IMR-90 (cell line): ENCODE measurements at regions not wholly inside any gene's neighbourhood (a gene's known extent, or its start where the extent isn't known, plus 50 kb on each side); places are given as distances from the start of the nearest gene placed in this dataset.

ENCODE experiments used
- ATAC-seq: fragments of 200-7000 bp; cut with Tn5 transposase; 2 replicates; pipeline ENCODE4 v1.9.1; 2020; ENCODE audit warnings: low read depth, mild to moderate bottlenecking, moderate library complexity
- BruUV-seq: library from RNA; stranded (reverse); fragments of 400-500 nt; replicated peaks from 2 replicates; lab custom pipeline; 2021; lab: Mats Ljungman, UMichigan
- CTCF ChIA-PET: fragments of 300-600 bp; formaldehyde crosslinking; extraction: SDS; loops from one replicate; lab custom pipeline; 2021; ENCODE audit warnings: antibody characterized with exemption; lab: Yijun Ruan, JAX
- POLR2A ChIA-PET: fragments of 300-600 bp; sonication (Branson Sonifier 250); formaldehyde crosslinking; loops from one replicate; lab custom pipeline; 2022; ENCODE audit warnings: antibody characterized with exemption; ENCODE audit not compliant: unreplicated experiment; lab: Charles Lee
- DNase-seq: peaks from one replicate; pipeline ENCODE4 v3.0.0; 2013
- H2AFZ ChIP-seq: replicated peaks from 2 replicates; pipeline ENCODE3; 2013; ENCODE audit warnings: low read length, mild to moderate bottlenecking; ENCODE audit not compliant: poor library complexity
- H2AK5ac ChIP-seq: 2 replicates; pipeline ENCODE4 v1.6.1; 2013; ENCODE audit warnings: low read depth, low read length, inconsistent platforms
- H2AK9ac ChIP-seq: replicated peaks from 2 replicates; pipeline ENCODE3; 2013; ENCODE audit warnings: mild to moderate bottlenecking, low read depth, low read length, moderate library complexity; ENCODE audit not compliant: poor library complexity
- H2BK120ac ChIP-seq: 2 replicates; pipeline ENCODE4 v1.6.1; 2013; ENCODE audit warnings: low read depth, low read length, inconsistent platforms
- H2BK15ac ChIP-seq: 3 replicates; pipeline ENCODE4 v1.6.1; 2013; ENCODE audit warnings: low read depth, low read length, inconsistent platforms
- H2BK20ac ChIP-seq: 2 replicates; pipeline ENCODE4 v1.6.1; 2013; ENCODE audit warnings: low read depth, mild to moderate bottlenecking, inconsistent platforms, low read length, moderate library complexity
- H2BK5ac ChIP-seq: 2 replicates; pipeline ENCODE4 v1.6.1; 2013; ENCODE audit warnings: mild to moderate bottlenecking, low read depth, low read length, inconsistent platforms; ENCODE audit not compliant: poor library complexity, severe bottlenecking
- H3K14ac ChIP-seq: replicated peaks from 2 replicates; pipeline ENCODE4 v1.6.1; 2013; ENCODE audit warnings: low read depth, low read length, inconsistent platforms
- H3K18ac ChIP-seq: 2 replicates; pipeline ENCODE4 v1.6.1; 2013; ENCODE audit warnings: low read depth, low read length, control low read depth
- H3K23ac ChIP-seq: 2 replicates; pipeline ENCODE4 v1.6.1; 2013; ENCODE audit warnings: low read depth, low read length, inconsistent platforms
- H3K27ac ChIP-seq: 2 replicates; pipeline ENCODE4 v1.5.1; 2013; ENCODE audit warnings: mild to moderate bottlenecking, control low read depth, low read length; ENCODE audit not compliant: insufficient read depth
- H3K27me3 ChIP-seq: 2 replicates; pipeline ENCODE4 v1.6.1; 2013; ENCODE audit warnings: low read length; ENCODE audit not compliant: control insufficient read depth, insufficient read depth
- H3K36me3 ChIP-seq: 2 replicates; pipeline ENCODE4 v1.6.1; 2013; ENCODE audit warnings: low read length, mixed read lengths; ENCODE audit not compliant: control insufficient read depth, insufficient read depth
- H3K4ac ChIP-seq: 2 replicates; pipeline ENCODE4 v1.6.1; 2013; ENCODE audit warnings: low read depth, low read length, inconsistent platforms
- H3K4me1 ChIP-seq: 2 replicates; pipeline ENCODE4 v1.6.1; 2013; ENCODE audit warnings: low read length, mixed read lengths; ENCODE audit not compliant: control insufficient read depth, insufficient read depth
- H3K4me2 ChIP-seq: 2 replicates; pipeline ENCODE4 v1.6.1; 2013; ENCODE audit warnings: low read depth, mild to moderate bottlenecking, control low read depth, low read length, moderate library complexity
- H3K4me3 ChIP-seq: 2 replicates; pipeline ENCODE4 v1.5.1; 2013; ENCODE audit warnings: low read depth, mild to moderate bottlenecking, control low read depth, low read length, moderate library complexity; ENCODE audit not compliant: insufficient read depth
- H3K56ac ChIP-seq: 2 replicates; pipeline ENCODE4 v1.6.1; 2013; ENCODE audit warnings: low read length, inconsistent platforms; ENCODE audit not compliant: insufficient read depth; ENCODE audit errors: extremely low read depth
- H3K79me1 ChIP-seq, 2 experiments: 2 replicates each; pipeline ENCODE4 v1.6.1; 2013; ENCODE audit warnings: low read length in 2 of 2, inconsistent platforms in 1 of 2, low read depth in 1 of 2
- H3K9ac ChIP-seq: 2 replicates; pipeline ENCODE4 v1.6.1; 2013; ENCODE audit warnings: low read depth, low read length, control low read depth
- H3K9me1 ChIP-seq: 2 replicates; pipeline ENCODE4 v1.6.1; 2013; ENCODE audit warnings: low read length, inconsistent platforms; ENCODE audit not compliant: insufficient read depth
- H3K9me3 ChIP-seq: 2 replicates; pipeline ENCODE4 v1.6.1; 2013; ENCODE audit warnings: low read length; ENCODE audit not compliant: control insufficient read depth, insufficient read depth
- H4K20me1 ChIP-seq: 2 replicates; pipeline ENCODE4 v1.6.1; 2013; ENCODE audit warnings: low read length, inconsistent platforms; ENCODE audit not compliant: insufficient read depth
- H4K5ac ChIP-seq: 2 replicates; pipeline ENCODE4 v1.6.1; 2013; ENCODE audit warnings: mild to moderate bottlenecking, low read depth, low read length, control low read depth
- H4K8ac ChIP-seq, 2 experiments: 2 replicates each; pipeline ENCODE4 v1.6.1; 2013; ENCODE audit warnings: low read depth in 2 of 2, low read length in 2 of 2, control low read depth in 1 of 2, inconsistent platforms in 1 of 2
- H4K91ac ChIP-seq: 2 replicates; pipeline ENCODE4 v1.6.1; 2013; ENCODE audit warnings: low read depth, low read length, inconsistent platforms; ENCODE audit not compliant: insufficient read depth
- BHLHE40 ChIP-seq: fragments of 150-350 bp; IDR thresholded peaks from 2 replicates; pipeline ENCODE4 v1.6.1; 2016; ENCODE audit warnings: mild to moderate bottlenecking, low read depth, low read length
- CEBPB ChIP-seq: IDR thresholded peaks from 2 replicates; pipeline ENCODE4 v1.6.1; 2012; ENCODE audit warnings: low read depth, low read length, improper control_type of control experiment
- CHD1 ChIP-seq: IDR thresholded peaks from 2 replicates; pipeline ENCODE4 v1.6.1; 2012; ENCODE audit warnings: low read depth, low read length, improper control_type of control experiment
- MXI1 ChIP-seq: IDR thresholded peaks from 2 replicates; pipeline ENCODE4 v1.6.1; 2012; ENCODE audit warnings: low read depth, mild to moderate bottlenecking, low read length, moderate library complexity, borderline replicate concordance
- POLR2A ChIP-seq: IDR thresholded peaks from 2 replicates; pipeline ENCODE4 v1.6.1; 2012; ENCODE audit warnings: mild to moderate bottlenecking, low read depth, low read length
- RCOR1 ChIP-seq: IDR thresholded peaks from 2 replicates; pipeline ENCODE4 v1.6.1; 2012; ENCODE audit warnings: mild to moderate bottlenecking, low read length, improper control_type of control experiment; ENCODE audit not compliant: insufficient replicate concordance
- RFX5 ChIP-seq: IDR thresholded peaks from 2 replicates; pipeline ENCODE4 v1.8.0; 2012; ENCODE audit warnings: low read depth, mild to moderate bottlenecking, low read length, moderate library complexity
- SMC3 ChIP-seq: fragments of 150-350 bp; IDR thresholded peaks from 2 replicates; pipeline ENCODE4 v1.6.1; 2016; ENCODE audit warnings: low read depth, mild to moderate bottlenecking, antibody characterized with exemption, low read length, moderate library complexity
- WGBS, 2 experiments: methylation state at CpG; one replicate each; pipeline versions ENCODE4 v1.1.5 to v1.1.7; 2013; ENCODE audit warnings: missing lambda C conversion rate in 2 of 2; ENCODE audit not compliant: insufficient read length in 1 of 2; ENCODE audit errors: extremely low coverage in 2 of 2; 5-methylcytosine and 5-hydroxymethylcytosine counted together
- dilution Hi-C: fragments of 300-500 bp; cut with HindIII; formaldehyde crosslinking; loops from one replicate; pipeline ENCODE4 v1.14.3; 2018; ENCODE audit warnings: low sequenced_read_pairs; ENCODE audit not compliant: unreplicated experiment
- in situ Hi-C: fragments of 300-500 bp; cut with MboI; formaldehyde crosslinking; loops from 3 replicates; pipeline ENCODE4 v1.14.3; 2019; ENCODE audit warnings: low sequenced_read_pairs, inconsistent platforms, mixed read lengths
- intact Hi-C: fragments of 100-400 bp; cut with micrococcal nuclease; formaldehyde crosslinking; loops from 2 replicates; pipeline ENCODE4 v1.10.0; 2022

DNA sequence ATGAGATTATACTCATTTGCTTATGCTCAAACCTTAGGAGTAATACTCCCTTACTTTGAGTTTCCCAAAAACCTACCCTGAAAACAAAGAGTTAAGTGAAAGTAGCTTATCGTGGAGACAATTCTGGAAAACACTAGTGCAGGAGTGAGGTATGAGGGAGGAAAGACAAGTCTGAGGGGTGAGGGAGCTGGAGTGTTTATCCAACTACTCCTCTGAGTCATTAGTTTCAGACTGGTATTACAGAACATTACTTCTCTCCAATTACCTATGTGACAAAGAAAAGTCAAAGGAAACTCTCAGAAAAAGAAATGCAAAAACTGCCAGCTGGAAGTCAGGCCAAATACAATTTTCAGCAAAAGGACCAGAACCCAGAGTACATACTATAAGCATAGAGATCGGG lies 171.1 kb upstream of the SPTLC3 start:
- intact Hi-C loops: no loop called here

More for the DNA sequence above, 171.1 kb upstream of the SPTLC3 start:
- H2AK9ac ChIP-seq: no peak overlapping the region
- no peaks in the 10 kb centered on the region for H3K9me1 ChIP-seq
- no peak overlapping the region for H4K91ac ChIP-seq
- H2BK15ac ChIP-seq: no peak overlapping the region
- no peak overlapping the region for H3K23ac ChIP-seq
- H3K56ac ChIP-seq: no peak overlapping the region
- H3K36me3 ChIP-seq: no peaks in the 10 kb centered on the region
- H2AFZ ChIP-seq: no peak overlapping the region
- no peak overlapping the region for H3K4ac ChIP-seq
- no peaks in the 10 kb centered on the region for H3K4me1 ChIP-seq
- dilution Hi-C loops: no loop called here
- WGBS, 2 experiments: no CpG with 5 or more reads among the region's 2 CpGs
- no peaks in the 10 kb centered on the region for H3K27me3 ChIP-seq
- no peak overlapping the region for H3K9ac ChIP-seq
- POLR2A ChIA-PET: no interaction called here
- H2BK20ac ChIP-seq: no peak overlapping the region
- no TSS peak for BruUV-seq
- no peak overlapping the region for H3K4me3 ChIP-seq
- no peak for TF ChIP-seq RFX5
- no peak for TF ChIP-seq POLR2A
- no peak for TF ChIP-seq MXI1
- TF ChIP-seq BHLHE40: no peak
- no peak for TF ChIP-seq CEBPB
- TF ChIP-seq CHD1: no peak
- no peak for TF ChIP-seq SMC3
- no peak for TF ChIP-seq RCOR1
- CTCF ChIA-PET: no interaction called here
- no peak overlapping the region for H3K27ac ChIP-seq
- no peak overlapping the region for H4K8ac ChIP-seq
- H3K18ac ChIP-seq: no peak overlapping the region
- H2BK120ac ChIP-seq: no peak overlapping the region
- DNase-seq: no peak
- H4K5ac ChIP-seq: no peak overlapping the region
- H4K20me1 ChIP-seq: no peaks in the 10 kb centered on the region
- no peak overlapping the region for H3K14ac ChIP-seq
- no peak overlapping the region for H2BK5ac ChIP-seq
- H3K4me2 ChIP-seq: no peak overlapping the region
- no peaks in the 10 kb centered on the region; the same call in 1 of the 2 replicates for H3K9me3 ChIP-seq
- in situ Hi-C loops: no loop called here
- no peak overlapping the region for H2AK5ac ChIP-seq
- no peak for ATAC-seq
- H3K79me1 ChIP-seq: no peaks in the 10 kb centered on the region
